BLaER1 (cell line): ENCODE measurements at regions not wholly inside any gene's neighbourhood (a gene's known extent, or its start where the extent isn't known, plus 50 kb on each side); places are given as distances from the start of the nearest gene placed in this dataset.
"Not testable (repeated sequence)": the region's sequence is repeated elsewhere in the genome, so short reads cannot be mapped to it uniquely, and the experiment has no call there.

ENCODE experiments used
- H3K27ac ChIP-seq: shearing (Covaris generic); formaldehyde crosslinking; 2 replicates; pipeline ENCODE4 v1.8.1; 2022
- H3K27me3 ChIP-seq: shearing (Covaris generic); formaldehyde crosslinking; 2 replicates; pipeline ENCODE4 v1.8.1; 2022
- H3K36me3 ChIP-seq: shearing (Covaris generic); formaldehyde crosslinking; 2 replicates; pipeline ENCODE4 v1.8.1; 2022
- H3K4me1 ChIP-seq: shearing (Covaris generic); formaldehyde crosslinking; 2 replicates; pipeline ENCODE4 v1.8.1; 2022
- H3K4me2 ChIP-seq: shearing (Covaris generic); formaldehyde crosslinking; 2 replicates; pipeline ENCODE4 v1.8.1; 2022
- H3K4me3 ChIP-seq: shearing (Covaris generic); formaldehyde crosslinking; 2 replicates; pipeline ENCODE4 v1.8.1; 2022
- H3K9ac ChIP-seq: shearing (Covaris generic); formaldehyde crosslinking; 2 replicates; pipeline ENCODE4 v1.8.1; 2022
- H3K9me3 ChIP-seq: shearing (Covaris generic); formaldehyde crosslinking; 2 replicates; pipeline ENCODE4 v1.8.1; 2022
- H4K20me1 ChIP-seq: shearing (Covaris generic); formaldehyde crosslinking; 2 replicates; pipeline ENCODE4 v1.8.1; 2022
- Cebpa-rat ChIP-seq: shearing (Covaris generic); IDR thresholded peaks from 2 replicates; pipeline ENCODE4 v1.8.1; 2022

- H3K9me3 ChIP-seq: peaks cover 7% of the 10 kb centered on the region; the same call in 1 of the 2 replicates
- no peak overlapping the region for H3K4me3 ChIP-seq
- H3K36me3 ChIP-seq: no peaks in the 10 kb centered on the region
- no peak overlapping the region for H3K4me2 ChIP-seq
- H3K4me1 ChIP-seq: peaks cover 33% of the 10 kb centered on the region
- no peak for TF ChIP-seq Cebpa-rat
- H3K9ac ChIP-seq: no peak overlapping the region
- H3K27ac ChIP-seq: no peak overlapping the region
- no peaks in the 10 kb centered on the region for H3K27me3 ChIP-seq
- H4K20me1 ChIP-seq: no peaks in the 10 kb centered on the region
These were observed 585.1 kb downstream of the PTPRC start for GRCh38 chr1:199223936-199224335.

DNA sequence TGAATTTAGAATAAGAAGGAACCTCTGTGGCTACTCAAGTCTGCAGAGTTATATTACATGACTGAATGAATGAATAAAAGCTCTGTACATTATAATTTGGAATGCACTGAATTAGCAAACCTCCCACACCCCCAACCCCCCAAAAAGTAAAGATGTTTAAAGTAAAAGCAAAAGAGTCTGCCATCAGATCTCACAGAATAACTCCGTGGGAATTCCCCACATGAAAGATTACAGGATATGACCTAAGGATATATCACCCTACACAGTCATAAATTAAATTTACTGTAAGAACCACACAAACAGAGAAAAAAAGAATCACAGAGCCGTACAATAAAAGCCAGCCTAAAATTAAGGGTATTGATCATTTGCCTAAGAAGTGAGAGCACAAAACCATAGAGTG lies 587.3 kb downstream of the PTPRC start:
- Histone ChIP-seq H3K4me3 (no peak overlapping the region), H3K9ac (no peak overlapping the region), H3K36me3 (no peaks in the 10 kb centered on the region), H4K20me1 (no peaks in the 10 kb centered on the region), H3K4me2 (no peak overlapping the region), H3K9me3 (peaks cover 7% of the 10 kb centered on the region; the same call in 1 of the 2 replicates), H3K27me3 (no peaks in the 10 kb centered on the region), H3K4me1 (peaks cover 11% of the 10 kb centered on the region), H3K27ac (no peak overlapping the region)
- TF ChIP-seq Cebpa-rat: no peak

DNA sequence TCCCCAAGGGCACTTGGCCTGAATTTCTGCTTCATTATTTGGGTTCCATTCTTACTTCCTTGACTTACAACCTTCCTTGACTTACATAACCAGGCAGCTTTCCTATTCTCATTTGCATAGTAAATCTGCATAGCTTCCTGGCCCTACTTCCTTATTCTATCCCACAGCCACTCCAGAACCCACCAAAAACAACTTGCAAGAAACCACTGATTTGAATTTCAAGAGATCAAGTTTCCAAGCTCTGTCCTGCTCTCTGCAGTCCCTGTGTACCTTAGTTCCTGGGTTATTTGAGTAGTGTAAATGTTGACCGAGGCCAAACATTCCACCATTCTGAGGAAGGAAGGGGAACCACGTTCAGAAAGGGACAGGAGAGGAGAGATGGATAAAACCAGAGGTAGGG lies 603.3 kb downstream of the PTPRC start:
- Histone ChIP-seq H3K9ac (no peak overlapping the region), H3K27ac (no peak overlapping the region), H3K4me2 (no peak overlapping the region), H3K36me3 (no peaks in the 10 kb centered on the region), H3K27me3 (no peaks in the 10 kb centered on the region), H3K4me1 (0 out of 2 replicates have a peak, but pooled peaks cover 6% of the 10 kb centered on the region), H3K4me3 (no peak overlapping the region), H4K20me1 (no peaks in the 10 kb centered on the region), H3K9me3 (no peaks in the 10 kb centered on the region)
- no peak for TF ChIP-seq Cebpa-rat

GRCh38 chr1:199242601-199243000 lies 603.8 kb downstream of the PTPRC start:
- no peak overlapping the region for H3K4me2 ChIP-seq
- H3K27ac ChIP-seq: no peak overlapping the region
- 0 out of 2 replicates have a peak, but pooled peaks cover 6% of the 10 kb centered on the region for H3K4me1 ChIP-seq
- no peaks in the 10 kb centered on the region for H4K20me1 ChIP-seq
- no peak for TF ChIP-seq Cebpa-rat
- no peaks in the 10 kb centered on the region for H3K9me3 ChIP-seq
- no peak overlapping the region for H3K4me3 ChIP-seq
- H3K9ac ChIP-seq: no peak overlapping the region
- H3K36me3 ChIP-seq: no peaks in the 10 kb centered on the region
- no peaks in the 10 kb centered on the region for H3K27me3 ChIP-seq

DNA sequence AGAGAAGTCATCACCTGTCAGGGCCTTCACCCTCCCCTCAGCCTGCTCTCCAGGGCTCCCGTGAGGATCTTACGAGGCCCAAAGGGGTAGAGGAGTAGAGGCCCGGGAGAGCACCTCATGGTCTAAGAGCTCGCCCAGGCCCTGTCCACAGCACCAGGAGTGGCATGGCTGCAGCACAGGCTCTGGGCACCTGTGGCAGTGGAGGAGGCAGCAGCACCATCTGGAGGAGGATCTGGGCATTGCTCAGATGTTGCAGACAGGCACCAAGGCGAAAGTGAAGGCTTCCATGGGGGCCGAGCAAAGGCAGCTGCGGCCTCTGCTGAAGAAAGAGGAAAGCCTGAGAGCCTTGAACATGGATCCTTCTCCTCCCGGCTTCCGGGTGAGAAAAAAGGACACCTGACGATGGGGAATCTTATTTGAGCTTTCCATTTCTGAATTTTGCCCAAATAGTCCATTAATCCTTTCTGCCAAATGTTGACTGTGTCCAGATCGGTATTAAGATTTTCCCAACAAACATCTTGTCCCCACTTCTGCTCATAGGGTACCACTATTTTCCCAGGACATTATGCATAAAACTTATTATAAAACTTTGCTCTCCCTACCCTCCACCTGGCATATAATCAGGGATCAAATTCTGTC lies 604.7 kb downstream of the PTPRC start:
- H3K4me2 ChIP-seq: no peak overlapping the region
- TF ChIP-seq Cebpa-rat: no peak
- no peak overlapping the region for H3K27ac ChIP-seq

DNA sequence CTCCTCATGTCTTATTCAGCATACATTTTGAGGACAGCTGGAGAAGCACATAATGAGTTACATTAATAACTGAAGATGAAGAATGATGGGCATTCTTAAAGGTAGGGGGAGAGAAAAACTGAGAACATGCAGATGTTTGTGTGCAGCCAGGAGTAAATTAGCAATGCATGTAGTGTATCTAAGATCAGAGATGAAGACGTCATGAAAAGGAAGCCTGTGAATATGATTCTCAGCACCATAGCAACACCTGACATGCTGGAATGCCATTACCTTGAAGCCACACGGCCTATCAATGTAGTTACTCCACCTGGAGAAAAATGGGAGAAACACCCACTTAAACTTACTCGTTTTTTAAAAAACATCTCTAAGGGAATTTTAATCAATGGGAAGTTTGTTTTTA lies 607.1 kb downstream of the PTPRC start:
- Histone ChIP-seq H3K9me3 (no peaks in the 10 kb centered on the region), H3K4me3 (no peak overlapping the region), H3K27me3 (no peaks in the 10 kb centered on the region), H3K27ac (no peak overlapping the region), H3K9ac (no peak overlapping the region), H4K20me1 (no peaks in the 10 kb centered on the region), H3K4me1 (0 out of 2 replicates have a peak, but pooled peaks cover 6% of the 10 kb centered on the region), H3K36me3 (no peaks in the 10 kb centered on the region), H3K4me2 (no peak overlapping the region)
- no peak for TF ChIP-seq Cebpa-rat

More for the DNA sequence above, 604.7 kb downstream of the PTPRC start:
- Histone ChIP-seq H3K36me3 (no peaks in the 10 kb centered on the region), H3K4me1 (0 out of 2 replicates have a peak, but pooled peaks cover 6% of the 10 kb centered on the region), H3K9ac (no peak overlapping the region), H4K20me1 (no peaks in the 10 kb centered on the region), H3K4me3 (no peak overlapping the region), H3K27me3 (no peaks in the 10 kb centered on the region), H3K9me3 (no peaks in the 10 kb centered on the region)

- Histone ChIP-seq H3K4me3 (no peak overlapping the region), H3K9me3 (no peaks in the 10 kb centered on the region), H3K9ac (no peak overlapping the region), H3K36me3 (no peaks in the 10 kb centered on the region), H4K20me1 (no peaks in the 10 kb centered on the region), H3K4me2 (no peak overlapping the region), H3K27me3 (no peaks in the 10 kb centered on the region), H3K4me1 (0 out of 2 replicates have a peak, but pooled peaks cover 6% of the 10 kb centered on the region), H3K27ac (no peak overlapping the region)
- no peak for TF ChIP-seq Cebpa-rat
These were observed 607.9 kb downstream of the PTPRC start for GRCh38 chr1:199246716-199247115.

DNA sequence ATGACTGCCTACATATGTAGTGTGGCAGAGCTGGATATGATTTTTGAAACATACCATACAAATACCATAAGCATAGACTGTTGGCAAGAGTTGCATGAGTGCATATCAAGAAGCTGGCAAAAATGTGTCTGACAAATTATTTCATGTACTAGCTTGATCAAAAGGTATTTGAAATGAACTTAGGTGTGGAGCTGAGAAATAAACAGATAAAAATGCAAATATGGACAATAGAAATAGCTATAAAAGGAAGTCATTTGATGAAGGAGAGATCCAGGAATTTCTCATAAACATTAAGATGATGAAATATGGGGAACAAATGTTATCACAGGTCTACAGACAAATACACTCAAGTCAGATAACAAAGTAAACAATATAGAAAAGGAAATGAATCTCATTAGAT lies 609.1 kb downstream of the PTPRC start:
- Histone ChIP-seq H3K4me2 (no peak overlapping the region), H3K9me3 (no peaks in the 10 kb centered on the region), H3K27ac (no peak overlapping the region), H4K20me1 (no peaks in the 10 kb centered on the region), H3K4me3 (no peak overlapping the region), H3K4me1 (no peaks in the 10 kb centered on the region), H3K9ac (no peak overlapping the region), H3K36me3 (no peaks in the 10 kb centered on the region), H3K27me3 (no peaks in the 10 kb centered on the region)
- no peak for TF ChIP-seq Cebpa-rat

- H3K4me2 ChIP-seq, H3K4me3 ChIP-seq, H3K27me3 ChIP-seq, H3K4me1 ChIP-seq, H3K36me3 ChIP-seq, H3K9ac ChIP-seq, H4K20me1 ChIP-seq, H3K27ac ChIP-seq: not testable (repeated sequence)
- peaks cover 17% of the 10 kb centered on the region for H3K9me3 ChIP-seq
These were observed 615.2 kb downstream of the PTPRC start for GRCh38 chr1:199254040-199254439.

DNA sequence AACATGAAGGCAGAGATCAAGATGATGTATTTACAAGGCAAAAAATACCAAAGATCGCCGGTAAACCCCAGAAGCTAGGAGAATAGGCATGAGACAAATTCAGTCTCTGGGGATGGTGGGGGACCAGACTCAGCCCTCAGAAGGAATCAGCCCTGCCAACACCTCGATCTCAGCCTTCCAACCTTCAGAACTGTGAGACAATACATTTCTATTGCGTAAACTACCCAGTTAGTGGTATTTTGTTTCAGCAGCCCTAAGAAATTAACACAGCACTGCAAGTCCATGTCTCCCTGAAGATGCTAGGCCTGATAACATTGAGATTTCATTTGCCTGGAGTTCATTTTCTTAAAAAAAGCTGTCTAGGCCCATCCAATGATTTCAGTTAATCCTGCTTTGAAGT lies 622.5 kb downstream of the PTPRC start:
- Histone ChIP-seq H3K4me1 (no peaks in the 10 kb centered on the region), H3K36me3 (no peaks in the 10 kb centered on the region), H3K4me3 (no peak overlapping the region), H3K9ac (no peak overlapping the region), H3K4me2 (no peak overlapping the region), H3K9me3 (peaks cover 7% of the 10 kb centered on the region), H3K27me3 (no peaks in the 10 kb centered on the region), H4K20me1 (no peaks in the 10 kb centered on the region), H3K27ac (no peak overlapping the region)
- no peak for TF ChIP-seq Cebpa-rat

DNA sequence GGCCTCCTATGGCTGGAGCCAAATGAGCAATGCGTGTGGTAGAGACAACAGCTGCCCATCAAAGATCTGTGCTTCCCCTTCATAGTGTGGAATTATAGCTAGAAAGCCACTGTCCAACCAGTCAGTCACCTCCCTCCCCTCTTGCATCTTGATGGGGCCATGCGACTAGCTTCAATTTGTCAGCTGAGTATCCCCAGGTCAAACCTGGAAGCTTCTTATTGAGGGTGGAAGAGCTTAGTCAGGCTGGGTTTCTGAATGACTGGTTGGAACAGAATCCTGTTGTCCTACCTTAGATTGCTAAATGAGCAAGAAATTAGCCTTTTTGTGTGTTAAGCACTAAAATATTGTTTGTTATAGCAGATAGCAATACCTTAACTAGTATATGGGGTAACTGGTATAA lies 625.4 kb downstream of the PTPRC start:
- Histone ChIP-seq H3K9ac (no peak overlapping the region), H3K9me3 (no peaks in the 10 kb centered on the region), H3K27ac (no peak overlapping the region), H4K20me1 (no peaks in the 10 kb centered on the region), H3K27me3 (no peaks in the 10 kb centered on the region), H3K4me2 (no peak overlapping the region), H3K4me1 (no peaks in the 10 kb centered on the region), H3K36me3 (no peaks in the 10 kb centered on the region), H3K4me3 (no peak overlapping the region)
- TF ChIP-seq Cebpa-rat: no peak
